IPS-18c (cell line): ENCODE measurements at regions not wholly inside any gene's neighbourhood (a gene's known extent, or its start where the extent isn't known, plus 50 kb on each side); places are given as distances from the start of the nearest gene placed in this dataset.

Experiments
- H3K4me3 ChIP-seq: 2 replicates; pipeline ENCODE4 v1.7.0; 2013; ENCODE audit warnings: low read depth, mild to moderate bottlenecking, low read length, moderate library complexity; ENCODE audit not compliant: insufficient read depth
- H3K9me3 ChIP-seq: one replicate; pipeline ENCODE4 v1.6.1; 2013; ENCODE audit warnings: mild to moderate bottlenecking, low read length, moderate library complexity; ENCODE audit not compliant: control insufficient read depth, insufficient read depth

GRCh38 chr2:177029901-177030300, 182.7 kb upstream of the HNRNPA3 start:
- H3K9me3 ChIP-seq, result no peaks in the 10 kb centered on the region
- no peak overlapping the region for H3K4me3 ChIP-seq

GRCh38 chr2:177030451-177031105, 182.0 kb upstream of the HNRNPA3 start:
- H3K9me3 ChIP-seq, result no peaks in the 10 kb centered on the region
- H3K4me3 ChIP-seq, result no peak overlapping the region

- no peaks in the 10 kb centered on the region for H3K9me3 ChIP-seq
- no peak overlapping the region for H3K4me3 ChIP-seq
Measured at GRCh38 chr2:177031438-177032180, 181.0 kb upstream of the HNRNPA3 start.

- no peaks in the 10 kb centered on the region for H3K9me3 ChIP-seq
- no peak overlapping the region for H3K4me3 ChIP-seq
Measured at GRCh38 chr2:177036747-177037146, 175.8 kb upstream of the HNRNPA3 start.

- Histone ChIP-seq H3K4me3 (no peak overlapping the region), H3K9me3 (no peaks in the 10 kb centered on the region)
Measured at GRCh38 chr2:177037569-177037968, 175.0 kb upstream of the HNRNPA3 start.

- H3K9me3 ChIP-seq, result no peaks in the 10 kb centered on the region
- H3K4me3 ChIP-seq, result no peak overlapping the region
Measured at GRCh38 chr2:177038787-177039484, 173.7 kb upstream of the HNRNPA3 start.

GRCh38 chr2:177042311-177042710, 170.3 kb upstream of the HNRNPA3 start:
- no peak overlapping the region for H3K4me3 ChIP-seq
- H3K9me3 ChIP-seq, result no peaks in the 10 kb centered on the region

GRCh38 chr2:177044671-177045070, 167.9 kb upstream of the HNRNPA3 start:
- H3K9me3 ChIP-seq, result no peaks in the 10 kb centered on the region

GRCh38 chr2:177048981-177049380, 163.6 kb upstream of the HNRNPA3 start:
- Histone ChIP-seq H3K9me3 (no peaks in the 10 kb centered on the region), H3K4me3 (no peak overlapping the region)

More at GRCh38 chr2:177044671-177045070, 167.9 kb upstream of the HNRNPA3 start:
- no peak overlapping the region for H3K4me3 ChIP-seq

- no peak overlapping the region for H3K4me3 ChIP-seq
- no peaks in the 10 kb centered on the region for H3K9me3 ChIP-seq
Measured at GRCh38 chr2:177051278-177051677, 161.3 kb upstream of the HNRNPA3 start.

- Histone ChIP-seq H3K9me3 (peaks cover 3% of the 10 kb centered on the region), H3K4me3 (no peak overlapping the region)
Measured at GRCh38 chr2:177052471-177052870, 160.1 kb upstream of the HNRNPA3 start.

- H3K4me3 ChIP-seq, result no peak overlapping the region
- H3K9me3 ChIP-seq, result peaks cover 3% of the 10 kb centered on the region
Measured at GRCh38 chr2:177053038-177053437, 159.6 kb upstream of the HNRNPA3 start.

GRCh38 chr2:177053716-177054115, 158.9 kb upstream of the HNRNPA3 start:
- H3K4me3 ChIP-seq, result no peak overlapping the region
- peaks cover 3% of the 10 kb centered on the region for H3K9me3 ChIP-seq

GRCh38 chr2:177056481-177056929, 156.1 kb upstream of the HNRNPA3 start:
- H3K9me3 ChIP-seq, result peaks cover 3% of the 10 kb centered on the region
- no peak overlapping the region for H3K4me3 ChIP-seq

GRCh38 chr2:177058747-177059146, 153.8 kb upstream of the HNRNPA3 start:
- Histone ChIP-seq H3K4me3 (no peak overlapping the region), H3K9me3 (peaks cover 3% of the 10 kb centered on the region)

- Histone ChIP-seq H3K4me3 (no peak overlapping the region), H3K9me3 (peaks cover 3% of the 10 kb centered on the region)
Measured at GRCh38 chr2:177059293-177059692, 153.3 kb upstream of the HNRNPA3 start.

GRCh38 chr2:177063331-177063730, 149.3 kb upstream of the HNRNPA3 start:
- Histone ChIP-seq H3K9me3 (peaks cover 2% of the 10 kb centered on the region), H3K4me3 (no peak overlapping the region)

- no peak overlapping the region for H3K4me3 ChIP-seq
- peaks cover 2% of the 10 kb centered on the region for H3K9me3 ChIP-seq
Measured at GRCh38 chr2:177064422-177064821, 148.2 kb upstream of the HNRNPA3 start.
